A673 (cell line): ENCODE measurements at regions not wholly inside any gene's neighbourhood (a gene's known extent, or its start where the extent isn't known, plus 50 kb on each side); places are given as distances from the start of the nearest gene placed in this dataset.
"Not testable (repeated sequence)": the region's sequence is repeated elsewhere in the genome, so short reads cannot be mapped to it uniquely, and the experiment has no call there.

ENCODE experiments used
- BruUV-seq: library from RNA; stranded (reverse); fragments of 400-500 nt; replicated peaks from 2 replicates; lab custom pipeline; 2021; lab: Mats Ljungman, UMichigan
- CTCF ChIA-PET: fragments of 300-600 bp; sonication (Branson Sonifier 250); formaldehyde crosslinking; loops from one replicate; lab custom pipeline; 2022; ENCODE audit warnings: antibody characterized with exemption; lab: Charles Lee
- POLR2A ChIA-PET: fragments of 300-600 bp; sonication (Branson Sonifier 250); formaldehyde crosslinking; loops from one replicate; lab custom pipeline; 2022; ENCODE audit warnings: antibody characterized with exemption; ENCODE audit not compliant: low non-redundant PET; lab: Charles Lee
- DNase-seq: peaks from one replicate; pipeline ENCODE4 v3.0.0-alpha.2; 2015; ENCODE audit warnings: low spot score
- H3K27ac ChIP-seq: fragments of 200-600 bp; sonication (generic); 2 replicates; pipeline ENCODE4 v1.5.1; 2016; ENCODE audit warnings: mixed run types, low read depth, mild to moderate bottlenecking, mixed read lengths, antibody characterized with exemption, low read length; ENCODE audit not compliant: poor library complexity, severe bottlenecking
- H3K27me3 ChIP-seq: fragments of 200-600 bp; sonication (generic); replicated peaks from 2 replicates; pipeline ENCODE4 v1.6.1; 2017; ENCODE audit warnings: mixed run types, low read depth, mild to moderate bottlenecking, mixed read lengths, antibody characterized with exemption, low read length; ENCODE audit not compliant: insufficient read depth, poor library complexity
- H3K36me3 ChIP-seq: fragments of 200-600 bp; sonication (generic); 2 replicates; pipeline ENCODE4 v1.6.1; 2016; ENCODE audit warnings: mixed run types, mild to moderate bottlenecking, mixed read lengths, antibody characterized with exemption, low read length; ENCODE audit not compliant: insufficient read depth, poor library complexity, severe bottlenecking
- H3K4me1 ChIP-seq: fragments of 200-600 bp; sonication (generic); 2 replicates; pipeline ENCODE4 v1.6.1; 2017; ENCODE audit warnings: mixed run types, mild to moderate bottlenecking, mixed read lengths, antibody characterized with exemption, low read length; ENCODE audit not compliant: insufficient read depth, poor library complexity, severe bottlenecking
- H3K4me3 ChIP-seq: fragments of 200-600 bp; sonication (generic); 2 replicates; pipeline ENCODE4 v1.5.1; 2016; ENCODE audit warnings: low read depth, mixed run types, mild to moderate bottlenecking, mixed read lengths, low read length; ENCODE audit not compliant: poor library complexity, severe bottlenecking
- H3K9me3 ChIP-seq: fragments of 200-600 bp; sonication (generic); 2 replicates; pipeline ENCODE4 v1.6.1; 2016; ENCODE audit warnings: mixed run types, low read depth, mild to moderate bottlenecking, mixed read lengths, antibody characterized with exemption, low read length; ENCODE audit not compliant: poor library complexity, severe bottlenecking
- EZH2 ChIP-seq: fragments of 200-600 bp; sonication (generic); IDR thresholded peaks from 2 replicates; pipeline ENCODE4 v1.6.1; 2017; ENCODE audit warnings: borderline replicate concordance, low read depth, mild to moderate bottlenecking, mixed read lengths, antibody characterized with exemption, low read length; ENCODE audit not compliant: poor library complexity, severe bottlenecking
- intact Hi-C: fragments of 100-400 bp; cut with micrococcal nuclease; formaldehyde crosslinking; loops from one replicate; pipeline ENCODE4 v1.10.0; 2022; ENCODE audit not compliant: unreplicated experiment
- TF ChIP-seq, protein P1 (sequence below): fragments of 300-800, 200-600 bp; sonication (generic); conservative IDR thresholded peaks from 2 replicates; pipeline ENCODE4 v1.5.1; 2017; ENCODE audit warnings: low read depth, mild to moderate bottlenecking, antibody characterized with exemption, low read length, moderate library complexity, mixed read lengths

DNA sequence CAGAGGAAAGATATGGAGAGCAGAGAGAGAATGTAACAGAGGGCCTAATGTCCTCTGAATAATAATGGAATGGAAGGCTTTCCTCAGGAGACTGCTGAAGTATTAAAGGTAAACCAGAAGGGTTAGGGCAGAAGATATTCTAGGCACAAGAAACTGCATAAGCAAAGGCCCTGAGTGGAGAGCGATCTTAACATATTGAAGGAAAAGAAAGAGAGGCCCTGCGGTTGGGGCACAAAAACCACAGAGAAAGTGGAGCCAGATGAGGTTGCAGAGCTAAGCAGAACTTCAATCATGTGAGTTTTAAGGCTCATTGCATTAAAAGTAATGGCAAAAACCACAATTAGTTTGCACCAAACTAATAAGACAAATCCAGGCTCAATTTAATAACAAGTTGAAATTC is 115.8 kb upstream of the VSTM2A start:
- H3K36me3 ChIP-seq, result no peaks in the 10 kb centered on the region
- TF ChIP-seq, protein P1, sequence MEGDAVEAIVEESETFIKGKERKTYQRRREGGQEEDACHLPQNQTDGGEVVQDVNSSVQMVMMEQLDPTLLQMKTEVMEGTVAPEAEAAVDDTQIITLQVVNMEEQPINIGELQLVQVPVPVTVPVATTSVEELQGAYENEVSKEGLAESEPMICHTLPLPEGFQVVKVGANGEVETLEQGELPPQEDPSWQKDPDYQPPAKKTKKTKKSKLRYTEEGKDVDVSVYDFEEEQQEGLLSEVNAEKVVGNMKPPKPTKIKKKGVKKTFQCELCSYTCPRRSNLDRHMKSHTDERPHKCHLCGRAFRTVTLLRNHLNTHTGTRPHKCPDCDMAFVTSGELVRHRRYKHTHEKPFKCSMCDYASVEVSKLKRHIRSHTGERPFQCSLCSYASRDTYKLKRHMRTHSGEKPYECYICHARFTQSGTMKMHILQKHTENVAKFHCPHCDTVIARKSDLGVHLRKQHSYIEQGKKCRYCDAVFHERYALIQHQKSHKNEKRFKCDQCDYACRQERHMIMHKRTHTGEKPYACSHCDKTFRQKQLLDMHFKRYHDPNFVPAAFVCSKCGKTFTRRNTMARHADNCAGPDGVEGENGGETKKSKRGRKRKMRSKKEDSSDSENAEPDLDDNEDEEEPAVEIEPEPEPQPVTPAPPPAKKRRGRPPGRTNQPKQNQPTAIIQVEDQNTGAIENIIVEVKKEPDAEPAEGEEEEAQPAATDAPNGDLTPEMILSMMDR, result no peak
- TF ChIP-seq EZH2, result no peak
- CTCF ChIA-PET, result no interaction called here
- no peaks in the 10 kb centered on the region for H3K27me3 ChIP-seq
- H3K4me1 ChIP-seq, result no peaks in the 10 kb centered on the region
- intact Hi-C loops, result no loop called here
- peaks cover 56% of the 10 kb centered on the region for H3K9me3 ChIP-seq
- no peak overlapping the region for H3K27ac ChIP-seq
- no peak for DNase-seq
- POLR2A ChIA-PET, result no interaction called here
- no peak overlapping the region for H3K4me3 ChIP-seq
- BruUV-seq, result no TSS peak

DNA sequence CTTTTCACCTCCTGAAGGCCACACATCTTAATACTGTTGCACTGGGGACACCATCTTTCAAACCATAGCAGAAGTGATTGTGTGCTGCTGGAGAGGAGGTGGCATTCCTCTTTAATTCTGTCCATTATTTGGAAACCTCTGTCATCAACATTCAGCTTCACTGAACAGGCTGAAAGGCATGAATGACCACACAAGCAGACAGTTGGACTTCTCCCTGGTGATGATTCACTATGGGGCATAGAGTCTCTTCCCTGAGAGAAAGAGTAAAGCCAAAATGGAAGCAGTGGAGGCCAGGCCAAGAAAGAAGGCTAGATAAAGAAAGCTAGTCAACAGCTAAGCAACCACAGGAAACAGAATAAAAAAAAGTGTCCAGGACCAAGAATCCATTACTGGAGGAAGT is 113.1 kb upstream of the VSTM2A start:
- POLR2A ChIA-PET, result no interaction called here
- TF ChIP-seq EZH2, result no peak
- TF ChIP-seq, protein P1, result no peak
- no peak overlapping the region for H3K27ac ChIP-seq
- peaks cover 48% of the 10 kb centered on the region for H3K9me3 ChIP-seq
- CTCF ChIA-PET, result no interaction called here
- no peaks in the 10 kb centered on the region for H3K27me3 ChIP-seq
- no peak overlapping the region for H3K4me3 ChIP-seq
- no peak for DNase-seq
- BruUV-seq, result no TSS peak
- H3K4me1 ChIP-seq, result no peaks in the 10 kb centered on the region
- intact Hi-C loops, result no loop called here
- H3K36me3 ChIP-seq, result no peaks in the 10 kb centered on the region

DNA sequence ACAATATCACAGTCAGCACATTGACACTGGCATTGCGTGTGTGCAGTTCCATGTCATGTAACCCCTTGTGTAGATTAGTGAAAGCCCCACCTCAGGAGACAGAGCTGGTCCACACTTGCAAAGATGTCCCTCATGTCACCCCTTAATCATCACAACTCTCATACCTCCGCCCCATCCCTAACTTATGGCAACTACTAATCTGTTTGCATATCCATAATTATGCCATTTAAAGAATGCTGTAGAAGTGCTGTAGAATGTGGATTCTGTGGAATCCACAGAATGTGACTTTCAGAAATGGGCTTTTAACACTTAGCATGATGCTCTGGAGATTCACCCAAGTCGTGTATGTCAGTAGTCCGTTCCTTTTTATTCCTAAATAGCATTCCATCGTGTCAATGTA is 102.8 kb upstream of the VSTM2A start:
- no TSS peak for BruUV-seq
- POLR2A ChIA-PET, result no interaction called here
- Histone ChIP-seq H3K36me3 (no peaks in the 10 kb centered on the region), H3K27me3 (no peaks in the 10 kb centered on the region), H3K27ac (no peak overlapping the region), H3K9me3 (peaks cover 54% of the 10 kb centered on the region), H3K4me3 (no peak overlapping the region), H3K4me1 (no peaks in the 10 kb centered on the region)
- TF ChIP-seq, protein P1, result no peak
- no peak for TF ChIP-seq EZH2
- intact Hi-C loops, result no loop called here
- DNase-seq, result no peak
- CTCF ChIA-PET, result no interaction called here

DNA sequence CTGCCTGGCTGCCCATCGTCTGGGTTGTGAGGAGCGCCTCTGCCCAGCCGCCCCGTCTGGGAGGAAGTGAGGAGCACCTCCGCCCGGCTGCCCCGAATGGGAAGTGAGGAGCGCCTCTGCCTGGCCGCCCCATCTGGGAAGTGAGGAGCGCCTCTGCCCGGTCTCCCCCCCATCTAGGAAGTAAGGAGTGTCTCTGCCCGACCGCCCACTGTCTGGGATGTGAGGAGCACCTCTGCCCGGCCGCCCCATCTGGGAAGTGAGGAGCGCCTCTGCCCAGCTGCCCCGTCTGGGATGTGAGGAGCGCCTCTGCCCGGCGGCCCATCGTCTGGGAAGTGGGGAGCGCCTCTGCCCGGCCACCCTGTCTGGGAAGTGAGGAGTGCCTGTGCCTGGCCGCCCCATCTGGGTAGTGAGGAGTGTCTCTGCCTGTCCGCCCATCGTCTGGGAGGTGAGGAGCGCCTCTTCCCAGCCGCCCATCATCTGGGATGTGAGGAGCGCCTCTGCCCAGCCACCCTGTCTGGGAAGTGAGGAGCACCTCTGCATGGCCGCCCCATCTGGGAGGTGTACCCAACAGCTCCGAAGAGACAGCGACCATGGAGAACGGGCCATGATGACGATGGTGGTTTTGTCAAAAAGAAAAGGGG is 98.0 kb upstream of the VSTM2A start:
- H3K4me3 ChIP-seq, H3K36me3 ChIP-seq, CTCF ChIA-PET, H3K27ac ChIP-seq, BruUV-seq, POLR2A ChIA-PET, DNase-seq, intact Hi-C loops, H3K27me3 ChIP-seq, H3K4me1 ChIP-seq: not testable (repeated sequence)
- peaks cover 40% of the 10 kb centered on the region for H3K9me3 ChIP-seq

DNA sequence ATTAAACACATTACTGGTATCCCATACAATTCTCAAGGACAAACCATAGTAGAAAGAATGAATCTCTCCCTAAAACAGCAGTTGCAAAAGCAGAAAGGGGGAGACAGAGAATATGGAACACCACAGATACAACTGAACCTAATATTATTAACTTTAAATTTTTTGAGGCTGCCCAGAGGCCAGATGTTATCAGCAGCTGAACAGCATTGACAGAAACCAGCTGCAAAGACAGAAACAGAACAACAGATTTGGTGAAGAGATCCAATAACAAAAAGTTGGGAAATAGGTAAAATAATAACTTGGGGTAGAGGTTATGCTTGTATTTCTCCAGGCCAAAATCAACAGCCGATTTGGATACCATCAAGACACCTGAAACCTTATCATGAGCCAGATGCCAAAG is 89.0 kb upstream of the VSTM2A start:
- intact Hi-C loops, H3K36me3 ChIP-seq, CTCF ChIA-PET, BruUV-seq, H3K9me3 ChIP-seq, H3K4me3 ChIP-seq, H3K27me3 ChIP-seq, H3K27ac ChIP-seq, DNase-seq, H3K4me1 ChIP-seq, POLR2A ChIA-PET: not testable (repeated sequence)
